ENCODE measurements at regions not wholly inside any gene's neighbourhood (a gene's known extent, or its start where the extent isn't known, plus 50 kb on each side); places are given as distances from the start of the nearest gene placed in this dataset.

GRCh38 chr2:226477221-226478108, 322.2 kb downstream of the IRS1 start:
- no peaks in the 10 kb centered on the region for H3K36me3 ChIP-seq
- H3K9me3 ChIP-seq, result no peaks in the 10 kb centered on the region
- H3K27me3 ChIP-seq, result no peaks in the 10 kb centered on the region
- no peaks in the 10 kb centered on the region for H3K4me1 ChIP-seq (ENCODE audit: control insufficient read depth in 1 of 2, insufficient read depth in 1 of 2, low read depth in 1 of 2, low read length in 1 of 2)
- H3K4me3 ChIP-seq (ENCODE audit: low read depth in 1 of 2, low read length in 1 of 2), result no peak overlapping the region
- TF ChIP-seq CTCF (IDR thresholded peaks at IDR 0.05), result no peak
- no peak overlapping the region for H3K27ac ChIP-seq

GRCh38 chr2:226475650-226476049, 324.0 kb downstream of the IRS1 start:
- Histone ChIP-seq H3K27me3 (no peaks in the 10 kb centered on the region), H3K36me3 (no peaks in the 10 kb centered on the region)
- TF ChIP-seq CTCF (IDR thresholded peaks at IDR 0.05), result no peak

GRCh38 chr2:226474131-226474530, 325.5 kb downstream of the IRS1 start:
- TF ChIP-seq CTCF (IDR thresholded peaks at IDR 0.05), result no peak
- Histone ChIP-seq H3K4me3 (ENCODE audit: low read depth in 1 of 2, low read length in 1 of 2) (no peak overlapping the region), H3K9me3 (no peaks in the 10 kb centered on the region), H3K36me3 (no peaks in the 10 kb centered on the region), H3K27me3 (no peaks in the 10 kb centered on the region), H3K27ac (no peak overlapping the region), H3K4me1 (ENCODE audit: control insufficient read depth in 1 of 2, insufficient read depth in 1 of 2, low read depth in 1 of 2, low read length in 1 of 2) (no peaks in the 10 kb centered on the region)

More at GRCh38 chr2:226475650-226476049, 324.0 kb downstream of the IRS1 start:
- Histone ChIP-seq H3K9me3 (no peaks in the 10 kb centered on the region), H3K4me1 (ENCODE audit: control insufficient read depth in 1 of 2, insufficient read depth in 1 of 2, low read depth in 1 of 2, low read length in 1 of 2) (no peaks in the 10 kb centered on the region), H3K4me3 (ENCODE audit: low read depth in 1 of 2, low read length in 1 of 2) (no peak overlapping the region), H3K27ac (no peak overlapping the region)

GRCh38 chr2:226471987-226472470, 327.6 kb downstream of the IRS1 start:
- TF ChIP-seq CTCF (IDR thresholded peaks at IDR 0.05), result no peak
- Histone ChIP-seq H3K27ac (no peak overlapping the region), H3K36me3 (no peaks in the 10 kb centered on the region), H3K4me1 (ENCODE audit: control insufficient read depth in 1 of 2, insufficient read depth in 1 of 2, low read depth in 1 of 2, low read length in 1 of 2) (no peaks in the 10 kb centered on the region), H3K4me3 (ENCODE audit: low read depth in 1 of 2, low read length in 1 of 2) (no peak overlapping the region), H3K27me3 (no peaks in the 10 kb centered on the region), H3K9me3 (no peaks in the 10 kb centered on the region)

- no peak for TF ChIP-seq CTCF (IDR thresholded peaks at IDR 0.05)
- Histone ChIP-seq H3K4me1 (ENCODE audit: control insufficient read depth in 1 of 2, insufficient read depth in 1 of 2, low read depth in 1 of 2, low read length in 1 of 2) (no peaks in the 10 kb centered on the region), H3K27me3 (no peaks in the 10 kb centered on the region), H3K4me3 (ENCODE audit: low read depth in 1 of 2, low read length in 1 of 2) (no peak overlapping the region), H3K36me3 (no peaks in the 10 kb centered on the region), H3K27ac (no peak overlapping the region), H3K9me3 (no peaks in the 10 kb centered on the region)
These were observed 332.0 kb downstream of the IRS1 start for GRCh38 chr2:226467633-226468032.

Data from neutrophil (primary cell).